NCI-H146 treated with DMSO at 0.1 percent for 48 hours (cell line): ENCODE measurements at regions not wholly inside any gene's neighbourhood (a gene's known extent, or its start where the extent isn't known, plus 50 kb on each side); places are given as distances from the start of the nearest gene placed in this dataset.
A peak's percentile ranks its signal among the peaks of the same experiment; 100 is the strongest.

Experiments
- DNase-seq: peaks from one replicate; lab custom pipeline; 2025; ENCODE audit not compliant: unreplicated experiment; lab: John Stamatoyannopoulos, UW

GRCh38 chr14:26765768-26766520 lies 168.1 kb upstream of the NOVA1 start:
- no peak for DNase-seq

GRCh38 chr14:26766726-26767125 lies 168.9 kb upstream of the NOVA1 start:
- DNase-seq, result no peak

- no peak for DNase-seq
Observed at GRCh38 chr14:26773906-26774593, 176.2 kb upstream of the NOVA1 start.

- DNase-seq, result no peak
Observed at GRCh38 chr14:26775765-26776563, 178.1 kb upstream of the NOVA1 start.

- no peak for DNase-seq
Observed at GRCh38 chr14:26791117-26791806, 193.4 kb upstream of the NOVA1 start.

- DNase-seq, result no peak
Observed at GRCh38 chr14:26794731-26795130, 196.9 kb upstream of the NOVA1 start.

GRCh38 chr14:26808407-26808806 lies 210.6 kb upstream of the NOVA1 start:
- no peak for DNase-seq

- DNase-seq, result peak; percentile 34
Observed at GRCh38 chr14:26810631-26811030, 212.8 kb upstream of the NOVA1 start.

- DNase-seq, result no peak
Observed at GRCh38 chr14:26811756-26812305, 214.0 kb upstream of the NOVA1 start.

- DNase-seq, result peak; percentile 19
Observed at GRCh38 chr14:26820138-26820537, 222.3 kb upstream of the NOVA1 start.

GRCh38 chr14:26820572-26820971 lies 222.7 kb upstream of the NOVA1 start:
- DNase-seq, result no peak

GRCh38 chr14:26828741-26829140 lies 230.9 kb upstream of the NOVA1 start:
- DNase-seq, result no peak

- DNase-seq, result no peak
Observed at GRCh38 chr14:26833621-26834176, 235.9 kb upstream of the NOVA1 start.

GRCh38 chr14:26835979-26836570 lies 238.2 kb upstream of the NOVA1 start:
- no peak for DNase-seq

GRCh38 chr14:26839481-26839880 lies 241.6 kb upstream of the NOVA1 start:
- no peak for DNase-seq

GRCh38 chr14:26841326-26841725 lies 243.5 kb upstream of the NOVA1 start:
- no peak for DNase-seq

- no peak for DNase-seq
Observed at GRCh38 chr14:26841920-26842741, 244.3 kb upstream of the NOVA1 start.

GRCh38 chr14:26845151-26845818 lies 247.5 kb upstream of the NOVA1 start:
- no peak for DNase-seq

- no peak for DNase-seq
Observed at GRCh38 chr14:26846388-26846787, 248.6 kb upstream of the NOVA1 start.
